Liver (tissue), 8 donors: ENCODE measurements at regions not wholly inside any gene's neighbourhood (a gene's known extent, or its start where the extent isn't known, plus 50 kb on each side); places are given as distances from the start of the nearest gene placed in this dataset.

Source experiments
- DNase-seq: peaks from one replicate; pipeline ENCODE4 v3.0.0-alpha.2; 2017; ENCODE audit warnings: low spot score
- H3K27ac ChIP-seq, 2 donors: one replicate each; pipeline ENCODE4 v1.7.0; 2013; ENCODE audit warnings: inconsistent platforms in 2 of 2, low read length in 2 of 2, control low read depth in 1 of 2, low read depth in 1 of 2, mild to moderate bottlenecking in 1 of 2
- H3K27me3 ChIP-seq, 4 donors: one replicate each; pipeline versions ENCODE4 v1.6.1 to v1.7.0; 2013; ENCODE audit warnings: low read length in 3 of 4, inconsistent platforms in 1 of 4, mild to moderate bottlenecking in 1 of 4, moderate library complexity in 1 of 4; ENCODE audit not compliant: control insufficient read depth in 4 of 4, insufficient read depth in 4 of 4
- H3K36me3 ChIP-seq, 4 donors: one replicate each; pipeline versions ENCODE4 v1.6.1 to v1.7.0; 2013; ENCODE audit warnings: low read length in 3 of 4, mild to moderate bottlenecking in 3 of 4, low read depth in 1 of 4, moderate library complexity in 1 of 4; ENCODE audit not compliant: control insufficient read depth in 4 of 4, insufficient read depth in 3 of 4
- H3K4me1 ChIP-seq, 4 donors: one replicate each; pipeline versions ENCODE4 v1.6.1 to v1.7.0; 2013; ENCODE audit warnings: low read length in 3 of 4, mild to moderate bottlenecking in 3 of 4, moderate library complexity in 1 of 4; ENCODE audit not compliant: control insufficient read depth in 4 of 4, insufficient read depth in 4 of 4
- H3K4me3 ChIP-seq, 3 donors: one replicate each; pipeline versions ENCODE4 v1.6.1 to v1.7.0; 2013; ENCODE audit warnings: low read length in 3 of 3, control low read depth in 1 of 3, low read depth in 1 of 3, mild to moderate bottlenecking in 1 of 3
- H3K9ac ChIP-seq, 2 donors: one replicate each; pipeline ENCODE4 v1.7.0; 2013; ENCODE audit warnings: low read length in 2 of 2, mild to moderate bottlenecking in 2 of 2, moderate library complexity in 2 of 2, control low read depth in 1 of 2, low read depth in 1 of 2
- H3K9me3 ChIP-seq, 4 donors: one replicate each; pipeline versions ENCODE4 v1.6.1 to v1.7.0; 2013; ENCODE audit warnings: low read length in 3 of 4; ENCODE audit not compliant: control insufficient read depth in 4 of 4
- ATF3 ChIP-seq: IDR thresholded peaks from 2 replicates; pipeline ENCODE4 v1.6.1; 2016; ENCODE audit warnings: antibody characterized with exemption
- CTCF ChIP-seq: fragments of 150-350 bp; IDR thresholded peaks from 2 replicates; pipeline ENCODE4 v1.5.1; 2017; ENCODE audit warnings: improper control_type of control experiment, low read depth, low read length; ENCODE audit not compliant: missing input control
- EGR1 ChIP-seq, 2 donors: IDR thresholded peaks; 2 replicates each; pipeline ENCODE4 v1.6.1; 2016 to 2018; ENCODE audit warnings: antibody characterized with exemption in 2 of 2, low read depth in 2 of 2
- FOXA1 ChIP-seq: IDR thresholded peaks from 2 replicates; pipeline ENCODE4 v1.6.1; 2016; ENCODE audit warnings: antibody characterized with exemption
- FOXA2 ChIP-seq: IDR thresholded peaks from 2 replicates; pipeline ENCODE4 v1.6.1; 2016; ENCODE audit warnings: antibody characterized with exemption
- GABPA ChIP-seq, 2 donors: IDR thresholded peaks in 1 of 2; conservative IDR thresholded peaks in 1 of 2; 2 replicates each; pipeline ENCODE4 v1.6.1; 2016; ENCODE audit warnings: antibody characterized with exemption in 2 of 2, mild to moderate bottlenecking in 1 of 2, moderate library complexity in 1 of 2
- HNF4A ChIP-seq, 2 donors: conservative IDR thresholded peaks; 2 replicates each; pipeline ENCODE4 v1.6.1; 2016; ENCODE audit warnings: antibody characterized with exemption in 2 of 2, mild to moderate bottlenecking in 2 of 2
- HNF4G ChIP-seq: IDR thresholded peaks from 2 replicates; pipeline ENCODE4 v1.6.1; 2016; ENCODE audit warnings: antibody characterized with exemption
- JUND ChIP-seq, 2 donors: IDR thresholded peaks; 2 replicates each; pipeline ENCODE4 v1.6.1; 2016; ENCODE audit warnings: antibody characterized with exemption in 2 of 2
- NR2F2 ChIP-seq: IDR thresholded peaks from 2 replicates; pipeline ENCODE4 v1.6.1; 2016; ENCODE audit warnings: antibody characterized with exemption
- RAD21 ChIP-seq, 2 donors: IDR thresholded peaks; 2 replicates each; pipeline ENCODE4 v1.6.1; 2016; ENCODE audit warnings: antibody characterized with exemption in 2 of 2, mild to moderate bottlenecking in 2 of 2
- RXRA ChIP-seq, 2 donors: IDR thresholded peaks; 2 replicates each; pipeline ENCODE4 v1.6.1; 2017 to 2018; ENCODE audit warnings: antibody characterized with exemption in 2 of 2, mild to moderate bottlenecking in 1 of 2
- SP1 ChIP-seq: IDR thresholded peaks from 2 replicates; pipeline ENCODE4 v1.6.1; 2018; ENCODE audit warnings: antibody characterized with exemption, mild to moderate bottlenecking
- TAF1 ChIP-seq: conservative IDR thresholded peaks from 2 replicates; pipeline ENCODE4 v1.6.1; 2016; ENCODE audit warnings: antibody characterized with exemption, mild to moderate bottlenecking
- YY1 ChIP-seq: IDR thresholded peaks from 2 replicates; pipeline ENCODE4 v1.6.1; 2016; ENCODE audit warnings: antibody characterized with exemption, mild to moderate bottlenecking
- WGBS: extraction: QIAGEN DNeasy Blood & Tissue Kit; methylation state at CpG from one replicate; pipeline ENCODE4 v1.1.7; 2013; 5-methylcytosine and 5-hydroxymethylcytosine counted together
- TF ChIP-seq, protein P1 (sequence below): IDR thresholded peaks from 2 replicates; pipeline ENCODE4 v1.6.1; 2016; ENCODE audit warnings: antibody characterized with exemption
- TF ChIP-seq, protein P2 (sequence below): IDR thresholded peaks from 2 replicates; pipeline ENCODE4 v1.6.1; 2016; ENCODE audit warnings: antibody characterized with exemption
- donor health status: healthy.
- donor health status: healthy.
- donor health status: healthy.
- donor health status: healthy.
- donor health status: healthy.

- TF ChIP-seq, protein P1, sequence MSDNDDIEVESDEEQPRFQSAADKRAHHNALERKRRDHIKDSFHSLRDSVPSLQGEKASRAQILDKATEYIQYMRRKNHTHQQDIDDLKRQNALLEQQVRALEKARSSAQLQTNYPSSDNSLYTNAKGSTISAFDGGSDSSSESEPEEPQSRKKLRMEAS = no peak
- Histone ChIP-seq H3K4me1 (no peaks in the 10 kb centered on the region), H3K9me3 (peaks cover 0 to 2% (median under 1%) of the 10 kb centered on the region in 4 donors), H3K36me3 (no peaks in the 10 kb centered on the region), H3K27me3 (no peaks in the 10 kb centered on the region), H3K27ac (no peak overlapping the region), H3K9ac (no peak overlapping the region), H3K4me3 (no peak overlapping the region)
- no peak for DNase-seq
- 86% methylated on average over 1 of the region's 1 CpG for WGBS
These were observed 368.7 kb downstream of the CMPK2 start for GRCh38 chr2:6497048-6497447.

GRCh38 chr2:6498841-6499240 lies 366.9 kb downstream of the CMPK2 start:
- Histone ChIP-seq H3K9ac (no peak overlapping the region), H3K36me3 (no peaks in the 10 kb centered on the region), H3K27me3 (no peaks in the 10 kb centered on the region), H3K4me3 (no peak overlapping the region), H3K4me1 (no peaks in the 10 kb centered on the region), H3K27ac (no peak overlapping the region), H3K9me3 (peaks cover 0 to 2% (median under 1%) of the 10 kb centered on the region in 4 donors)
- no peak for DNase-seq
- TF ChIP-seq, protein P1 = no peak
- TF ChIP-seq GABPA (IDR thresholded peaks at IDR 0.05 in 1 of 2, conservative IDR thresholded peaks at IDR 0.05 in 1 of 2) (no peak), SP1 (no peak), TAF1 (no peak)
- 88% methylated on average over 6 of the region's 6 CpGs for WGBS

DNA sequence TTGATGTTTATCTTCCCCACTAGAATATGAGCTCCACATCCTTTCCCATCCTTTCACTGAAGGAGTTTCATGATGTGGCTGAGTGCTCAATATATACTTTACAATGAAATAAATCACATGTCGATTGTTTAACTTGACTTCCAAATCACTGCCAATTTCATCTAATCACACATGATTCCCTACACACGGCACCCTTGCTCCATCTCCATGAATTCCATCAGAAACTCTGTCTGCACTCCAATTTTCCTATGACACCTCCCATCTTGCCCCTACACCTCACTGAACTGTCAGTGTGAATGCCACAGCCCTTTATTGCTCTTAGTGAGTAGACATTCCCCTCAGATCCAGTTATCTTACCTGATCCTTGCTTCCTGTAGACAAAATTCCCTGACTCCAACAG lies 366.0 kb downstream of the CMPK2 start:
- no peaks in the 10 kb centered on the region for H3K36me3 ChIP-seq
- no peak for TF ChIP-seq GABPA (IDR thresholded peaks at IDR 0.05 in 1 of 2, conservative IDR thresholded peaks at IDR 0.05 in 1 of 2)
- TF ChIP-seq EGR1 (IDR thresholded peaks at IDR 0.05; ENCODE audit: low read depth in 2 of 2) = no peak
- TF ChIP-seq SP1 = no peak
- no peak for TF ChIP-seq RXRA (IDR thresholded peaks at IDR 0.05)
- no peak for TF ChIP-seq TAF1
- TF ChIP-seq NR2F2 = no peak
- TF ChIP-seq, protein P2, sequence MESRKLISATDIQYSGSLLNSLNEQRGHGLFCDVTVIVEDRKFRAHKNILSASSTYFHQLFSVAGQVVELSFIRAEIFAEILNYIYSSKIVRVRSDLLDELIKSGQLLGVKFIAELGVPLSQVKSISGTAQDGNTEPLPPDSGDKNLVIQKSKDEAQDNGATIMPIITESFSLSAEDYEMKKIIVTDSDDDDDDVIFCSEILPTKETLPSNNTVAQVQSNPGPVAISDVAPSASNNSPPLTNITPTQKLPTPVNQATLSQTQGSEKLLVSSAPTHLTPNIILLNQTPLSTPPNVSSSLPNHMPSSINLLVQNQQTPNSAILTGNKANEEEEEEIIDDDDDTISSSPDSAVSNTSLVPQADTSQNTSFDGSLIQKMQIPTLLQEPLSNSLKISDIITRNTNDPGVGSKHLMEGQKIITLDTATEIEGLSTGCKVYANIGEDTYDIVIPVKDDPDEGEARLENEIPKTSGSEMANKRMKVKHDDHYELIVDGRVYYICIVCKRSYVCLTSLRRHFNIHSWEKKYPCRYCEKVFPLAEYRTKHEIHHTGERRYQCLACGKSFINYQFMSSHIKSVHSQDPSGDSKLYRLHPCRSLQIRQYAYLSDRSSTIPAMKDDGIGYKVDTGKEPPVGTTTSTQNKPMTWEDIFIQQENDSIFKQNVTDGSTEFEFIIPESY = no peak
- no peak for TF ChIP-seq HNF4A (conservative IDR thresholded peaks at IDR 0.05)
- TF ChIP-seq JUND (IDR thresholded peaks at IDR 0.05) = no peak
- TF ChIP-seq FOXA2 = no peak
- TF ChIP-seq YY1 = no peak
- TF ChIP-seq, protein P1 = no peak
- no peak for TF ChIP-seq FOXA1
- no peak for TF ChIP-seq CTCF
- no peak for TF ChIP-seq RAD21 (IDR thresholded peaks at IDR 0.05)
- no peak for TF ChIP-seq ATF3
- no peak for TF ChIP-seq HNF4G
- H3K27ac ChIP-seq = no peak overlapping the region
- no peak overlapping the region for H3K9ac ChIP-seq
- peaks cover 0 to 2% (median under 1%) of the 10 kb centered on the region in 4 donors for H3K9me3 ChIP-seq
- no peak overlapping the region for H3K4me3 ChIP-seq
- H3K27me3 ChIP-seq = no peaks in the 10 kb centered on the region
- no peak for DNase-seq
- no peaks in the 10 kb centered on the region for H3K4me1 ChIP-seq
- 86% methylated on average over 2 of the region's 2 CpGs for WGBS
